ENCODE measurements at regions not wholly inside any gene's neighbourhood (a gene's known extent, or its start where the extent isn't known, plus 50 kb on each side); places are given as distances from the start of the nearest gene placed in this dataset.

DNA sequence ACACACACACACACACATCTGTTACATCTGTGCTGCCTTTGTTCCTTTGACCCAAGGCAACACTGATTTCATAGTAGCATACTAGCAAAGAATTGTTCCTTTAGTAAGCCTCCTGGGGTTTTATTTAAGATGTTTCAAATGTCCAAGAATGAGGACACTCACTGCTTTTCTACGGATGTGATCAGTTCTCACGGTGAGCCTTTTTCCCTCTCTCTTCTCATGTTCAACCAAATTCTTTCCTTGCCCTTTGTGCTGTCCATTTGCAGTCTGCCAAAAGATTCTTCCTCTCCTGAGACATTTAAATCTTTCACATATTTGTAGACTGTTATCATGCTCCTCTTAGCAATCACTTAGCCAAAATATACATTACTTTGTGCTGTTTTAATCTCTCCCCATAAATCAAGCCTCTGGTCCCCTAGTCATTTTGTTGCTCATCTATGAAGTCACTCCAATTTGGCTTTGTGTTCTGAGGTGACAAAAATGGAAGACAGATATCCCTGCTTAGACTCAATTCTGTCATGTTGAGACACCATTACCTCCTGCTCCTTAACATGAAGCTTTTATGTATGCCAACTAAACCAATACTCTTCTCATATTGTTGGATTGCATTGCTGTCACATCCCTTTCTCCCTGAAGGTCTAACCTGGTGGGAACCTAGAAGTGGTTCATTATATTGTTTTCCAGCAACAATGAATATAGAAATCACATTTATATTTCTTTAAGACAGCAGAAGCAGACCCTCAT, 1605.3 kb upstream of the ACVR2A start:
- DNase-seq (no peak), ATAC-seq (no peak)
- peaks cover 6% of the 10 kb centered on the region for H3K9me3 Mint-ChIP-seq
- H3K27me3 Mint-ChIP-seq (ENCODE audit: low read depth): no peaks in the 10 kb centered on the region
- H3K36me3 Mint-ChIP-seq (ENCODE audit: insufficient read depth): no peaks in the 10 kb centered on the region
- H3K4me3 Mint-ChIP-seq: no peak overlapping the region
- H3K4me1 Mint-ChIP-seq (ENCODE audit: low read depth): no peaks in the 10 kb centered on the region

DNA sequence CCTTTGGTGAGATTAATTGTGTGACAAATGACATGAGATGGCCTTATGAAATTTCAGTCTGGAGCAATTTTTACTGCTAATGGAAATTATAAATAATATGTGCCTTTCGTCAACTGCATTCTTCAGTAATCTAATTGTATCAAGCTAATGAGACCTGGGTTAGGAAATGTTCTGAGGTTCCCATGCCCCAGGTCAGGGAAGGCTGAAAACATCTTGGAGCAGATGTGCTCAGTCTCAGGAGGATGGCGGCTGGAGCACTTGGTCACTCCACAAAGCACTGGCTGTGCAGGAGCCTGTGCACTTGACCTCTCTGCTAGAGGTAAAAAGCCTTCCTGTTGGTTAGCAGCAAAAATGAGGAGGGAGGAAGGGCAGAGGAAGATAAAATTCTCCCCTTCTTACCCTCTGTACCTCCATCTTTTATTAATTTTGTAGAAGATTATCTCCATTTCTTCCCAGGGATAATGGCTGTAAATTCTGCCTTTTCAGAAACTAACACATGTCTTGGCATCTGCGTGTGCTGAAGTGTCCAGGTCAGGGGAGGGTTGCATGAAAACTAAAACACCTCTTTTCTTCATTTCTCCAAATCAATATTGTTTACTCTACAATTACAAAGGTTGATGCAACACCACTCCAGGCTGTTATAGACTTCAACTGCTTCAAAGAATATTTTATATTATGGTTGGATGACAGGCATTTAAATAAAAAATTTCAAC, 1606.4 kb upstream of the ACVR2A start:
- no peaks in the 10 kb centered on the region for H3K27me3 Mint-ChIP-seq (ENCODE audit: low read depth)
- no peak overlapping the region for H3K4me3 Mint-ChIP-seq
- H3K9me3 Mint-ChIP-seq: peaks cover 6% of the 10 kb centered on the region
- H3K4me1 Mint-ChIP-seq (ENCODE audit: low read depth): no peaks in the 10 kb centered on the region
- no peaks in the 10 kb centered on the region for H3K36me3 Mint-ChIP-seq (ENCODE audit: insufficient read depth)
- no peak for ATAC-seq
- DNase-seq: no peak

DNA sequence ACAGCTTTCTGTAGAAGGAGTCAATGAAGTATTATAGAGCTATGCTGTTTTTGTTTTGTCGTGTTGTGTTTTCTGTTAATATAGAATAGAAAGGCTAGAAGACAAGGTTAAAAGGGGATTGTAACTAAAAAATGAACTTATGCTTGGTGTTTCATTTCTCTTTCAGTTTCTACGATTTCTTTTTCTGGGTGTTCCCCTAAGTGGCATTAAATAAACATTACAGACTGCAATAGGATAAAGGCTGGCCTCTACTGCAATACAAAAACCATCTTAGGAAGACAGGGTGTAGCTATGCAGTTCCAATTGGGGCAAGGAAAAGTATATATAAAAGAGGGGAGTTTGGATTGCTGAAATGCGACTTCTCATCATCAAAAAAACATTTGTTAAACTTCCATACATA, 1609.7 kb upstream of the ACVR2A start:
- H3K9me3 Mint-ChIP-seq: peaks cover 4% of the 10 kb centered on the region
- DNase-seq: no peak
- H3K4me3 Mint-ChIP-seq: no peak overlapping the region
- no peaks in the 10 kb centered on the region for H3K4me1 Mint-ChIP-seq (ENCODE audit: low read depth)
- no peaks in the 10 kb centered on the region for H3K36me3 Mint-ChIP-seq (ENCODE audit: insufficient read depth)
- no peak for ATAC-seq
- H3K27me3 Mint-ChIP-seq (ENCODE audit: low read depth): no peaks in the 10 kb centered on the region

DNA sequence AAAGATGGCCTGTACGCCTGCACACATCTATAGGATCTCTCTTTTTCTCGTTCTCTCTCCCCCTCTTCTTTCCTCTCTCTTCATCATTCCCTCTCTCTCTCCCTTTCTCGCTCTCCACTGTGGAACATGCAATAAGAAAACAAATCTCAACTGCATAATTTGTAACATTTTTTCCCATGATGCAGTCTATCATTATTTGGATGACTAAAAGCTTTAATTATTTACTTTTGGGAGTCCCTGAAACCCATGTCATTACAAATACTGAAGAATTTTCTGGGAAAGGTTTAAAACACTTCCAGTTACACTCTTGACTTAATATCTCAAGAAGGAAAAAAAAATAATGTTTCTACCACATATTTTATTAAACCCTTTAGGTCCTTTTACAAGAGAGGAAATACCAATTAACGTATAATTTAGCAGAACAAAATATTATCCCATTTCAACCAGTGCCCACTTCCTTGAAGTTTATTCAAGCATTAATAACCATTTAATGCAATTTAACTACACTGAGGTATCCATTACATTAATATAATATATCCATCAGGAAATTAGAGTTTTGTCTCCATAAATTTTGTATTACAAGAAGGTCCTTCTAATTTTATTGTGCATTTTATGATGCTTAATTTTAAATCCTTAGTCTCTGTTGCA, 1615.2 kb upstream of the ACVR2A start:
- no peaks in the 10 kb centered on the region for H3K36me3 Mint-ChIP-seq (ENCODE audit: insufficient read depth)
- ATAC-seq (no peak), DNase-seq (no peak)
- H3K4me3 Mint-ChIP-seq: no peak overlapping the region
- H3K27me3 Mint-ChIP-seq (ENCODE audit: low read depth): no peaks in the 10 kb centered on the region
- H3K9me3 Mint-ChIP-seq: peaks cover 10% of the 10 kb centered on the region
- no peaks in the 10 kb centered on the region for H3K4me1 Mint-ChIP-seq (ENCODE audit: low read depth)

DNA sequence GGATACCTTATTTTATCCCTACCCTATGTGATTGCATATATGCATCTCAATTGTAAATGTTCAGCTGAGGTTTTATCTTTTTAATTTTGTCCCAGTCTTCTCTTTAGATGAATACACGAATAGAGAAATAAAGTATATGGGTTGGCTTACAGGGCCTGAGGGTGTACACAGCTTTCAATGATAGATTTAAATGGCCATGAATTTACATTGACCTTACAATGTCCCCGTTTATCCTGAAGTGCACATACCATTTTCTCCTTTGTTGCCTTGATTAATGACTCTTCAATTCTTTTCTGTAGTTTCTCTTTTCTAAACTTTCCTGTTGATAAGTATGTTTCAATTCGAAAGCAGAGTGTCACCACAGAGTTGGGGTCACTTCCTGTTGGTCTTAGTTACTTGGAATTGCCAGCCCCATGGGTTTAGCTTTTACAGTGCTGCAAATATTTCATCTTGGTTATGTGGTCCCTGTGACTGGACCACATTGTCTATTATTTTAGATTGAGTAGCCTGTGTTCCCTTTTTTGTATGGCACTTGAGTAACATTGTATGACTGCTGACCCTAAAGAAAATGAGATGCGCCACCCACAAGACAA, 1616.3 kb upstream of the ACVR2A start:
- Mint-ChIP-seq H3K4me1 (ENCODE audit: low read depth) (no peaks in the 10 kb centered on the region), H3K36me3 (ENCODE audit: insufficient read depth) (no peaks in the 10 kb centered on the region), H3K4me3 (no peak overlapping the region), H3K27me3 (ENCODE audit: low read depth) (no peaks in the 10 kb centered on the region), H3K9me3 (peaks cover 10% of the 10 kb centered on the region)
- DNase-seq (no peak), ATAC-seq (no peak)

DNA sequence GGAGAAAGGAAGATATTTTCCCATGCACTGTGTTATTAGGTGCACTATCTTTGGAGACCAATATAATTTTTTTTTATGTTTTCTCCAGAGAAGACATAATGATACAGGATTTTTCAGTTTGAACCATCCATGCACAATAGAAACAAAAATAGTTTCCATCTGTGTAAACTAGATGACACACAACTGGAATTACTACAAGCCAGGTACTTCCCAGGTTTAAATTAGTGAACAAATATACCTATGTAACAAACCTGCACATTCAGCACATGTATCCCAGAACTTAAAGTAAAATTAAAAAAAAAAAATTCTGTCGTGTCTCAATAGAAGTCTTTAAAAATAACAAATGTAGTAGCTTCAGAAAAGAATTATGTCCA, 1616.8 kb upstream of the ACVR2A start:
- Mint-ChIP-seq H3K4me3 (no peak overlapping the region), H3K9me3 (peaks cover 10% of the 10 kb centered on the region), H3K36me3 (ENCODE audit: insufficient read depth) (no peaks in the 10 kb centered on the region), H3K4me1 (ENCODE audit: low read depth) (no peaks in the 10 kb centered on the region), H3K27me3 (ENCODE audit: low read depth) (no peaks in the 10 kb centered on the region)
- DNase-seq: no peak
- no peak for ATAC-seq

DNA sequence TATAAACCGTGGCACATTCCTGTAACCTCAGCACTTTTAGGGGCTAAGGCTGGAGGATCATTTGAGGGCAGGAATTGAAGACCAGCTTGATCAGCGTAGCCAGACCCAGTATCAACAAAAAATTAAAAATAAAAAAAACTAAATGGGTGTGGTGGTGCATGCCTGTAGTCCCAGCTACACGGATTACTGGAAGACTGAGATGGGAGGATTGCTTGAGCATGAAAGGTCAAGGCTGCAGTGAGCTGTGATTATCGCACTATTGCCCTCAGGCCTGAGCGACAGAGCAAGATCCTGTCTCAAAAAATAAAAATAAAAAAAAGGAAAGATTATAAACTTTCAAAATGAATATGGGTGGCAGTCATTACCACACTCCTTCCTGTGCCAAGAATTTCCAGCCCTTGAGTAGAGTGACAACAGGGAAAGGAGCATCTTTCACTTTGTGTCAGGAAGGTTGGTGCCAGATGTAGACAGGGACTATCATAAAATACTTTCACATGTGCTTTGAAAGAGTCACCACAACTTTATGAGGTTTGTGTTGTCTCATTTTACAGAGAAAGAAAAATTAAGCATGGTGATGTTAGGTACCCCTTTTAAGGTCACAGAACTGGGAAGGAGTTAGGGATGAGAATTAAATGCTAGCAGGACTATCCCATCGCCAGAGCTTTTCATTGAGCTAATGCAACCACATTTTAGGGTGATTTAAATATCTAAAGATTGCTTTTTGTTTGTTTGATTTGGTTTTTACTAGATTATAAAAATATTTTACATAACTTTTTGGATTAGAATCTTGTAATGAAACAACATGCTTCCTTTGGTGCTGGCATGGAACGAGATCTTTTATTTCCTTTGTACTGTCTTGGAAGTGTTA, 1617.4 kb upstream of the ACVR2A start:
- Mint-ChIP-seq H3K4me3 (no peak overlapping the region), H3K36me3 (ENCODE audit: insufficient read depth) (no peaks in the 10 kb centered on the region), H3K27me3 (ENCODE audit: low read depth) (no peaks in the 10 kb centered on the region), H3K9me3 (peaks cover 10% of the 10 kb centered on the region), H3K4me1 (ENCODE audit: low read depth) (no peaks in the 10 kb centered on the region)
- DNase-seq (no peak), ATAC-seq (no peak)

DNA sequence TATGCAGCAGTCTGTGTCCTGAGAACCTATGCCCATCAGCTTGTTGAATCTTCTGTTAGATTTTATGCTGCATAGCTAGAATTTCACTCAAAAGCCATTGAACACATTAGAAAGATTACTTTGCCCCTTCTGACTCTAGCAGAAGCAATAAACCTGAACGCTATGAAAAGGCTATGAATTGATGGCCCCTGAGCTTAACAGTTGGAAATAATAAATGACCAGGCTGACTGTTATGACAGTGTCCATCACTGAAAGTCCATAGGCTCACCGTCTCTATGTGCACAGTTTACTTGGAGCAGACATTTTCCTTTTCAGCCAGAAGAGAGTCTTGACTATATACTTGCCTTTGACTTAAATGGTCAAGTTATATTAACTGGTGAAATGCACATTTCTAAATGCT, 1618.8 kb upstream of the ACVR2A start:
- H3K4me1 Mint-ChIP-seq (ENCODE audit: low read depth): no peaks in the 10 kb centered on the region
- peaks cover 10% of the 10 kb centered on the region for H3K9me3 Mint-ChIP-seq
- H3K4me3 Mint-ChIP-seq: no peak overlapping the region
- DNase-seq (no peak), ATAC-seq (no peak)
- H3K36me3 Mint-ChIP-seq (ENCODE audit: insufficient read depth): no peaks in the 10 kb centered on the region
- no peaks in the 10 kb centered on the region for H3K27me3 Mint-ChIP-seq (ENCODE audit: low read depth)

DNA sequence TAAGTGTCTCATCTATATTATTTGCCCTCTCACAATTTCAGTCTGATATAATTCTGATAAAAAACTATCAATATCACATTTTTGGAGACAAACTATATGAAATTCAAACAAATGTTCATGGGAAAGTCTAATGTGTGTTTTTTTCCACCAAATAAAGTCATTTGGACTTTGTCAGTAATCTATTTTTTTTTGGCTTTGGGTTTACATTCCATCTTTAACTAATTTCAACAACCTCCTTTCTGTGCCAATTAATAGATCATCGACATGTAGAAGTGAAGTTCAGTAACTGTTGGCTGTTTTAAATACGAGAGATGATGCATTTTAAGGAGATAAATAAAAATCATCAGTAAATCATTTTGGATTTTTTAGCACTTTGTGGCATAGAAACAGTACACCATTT, 1623.0 kb upstream of the ACVR2A start:
- H3K9me3 Mint-ChIP-seq: peaks cover 7% of the 10 kb centered on the region
- H3K36me3 Mint-ChIP-seq (ENCODE audit: insufficient read depth): no peaks in the 10 kb centered on the region
- no peak for DNase-seq
- no peak for ATAC-seq
- H3K4me3 Mint-ChIP-seq: no peak overlapping the region
- H3K27me3 Mint-ChIP-seq (ENCODE audit: low read depth): no peaks in the 10 kb centered on the region
- H3K4me1 Mint-ChIP-seq (ENCODE audit: low read depth): no peaks in the 10 kb centered on the region

DNA sequence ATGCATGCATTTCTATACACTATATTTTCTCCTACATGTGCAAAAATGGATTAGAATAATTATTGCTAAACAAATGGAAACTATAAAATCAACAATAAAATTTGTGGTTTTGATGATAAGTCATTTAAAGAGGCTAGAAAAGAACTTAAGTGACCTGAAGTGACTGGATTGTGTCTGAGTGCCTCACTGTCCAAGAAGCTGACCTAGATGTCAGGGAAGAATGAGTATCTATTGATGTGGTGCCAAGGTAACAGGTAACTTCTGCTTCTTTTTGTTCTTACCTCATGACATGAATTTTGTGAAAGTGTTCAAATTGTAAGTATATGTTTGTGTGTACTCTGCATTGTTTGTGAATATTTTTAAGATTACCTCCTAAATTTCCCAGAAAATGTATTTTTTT, 1623.9 kb upstream of the ACVR2A start:
- H3K4me3 Mint-ChIP-seq: no peak overlapping the region
- DNase-seq: no peak
- no peaks in the 10 kb centered on the region for H3K36me3 Mint-ChIP-seq (ENCODE audit: insufficient read depth)
- no peak for ATAC-seq
- no peaks in the 10 kb centered on the region for H3K4me1 Mint-ChIP-seq (ENCODE audit: low read depth)
- no peaks in the 10 kb centered on the region for H3K27me3 Mint-ChIP-seq (ENCODE audit: low read depth)
- H3K9me3 Mint-ChIP-seq: peaks cover 11% of the 10 kb centered on the region

DNA sequence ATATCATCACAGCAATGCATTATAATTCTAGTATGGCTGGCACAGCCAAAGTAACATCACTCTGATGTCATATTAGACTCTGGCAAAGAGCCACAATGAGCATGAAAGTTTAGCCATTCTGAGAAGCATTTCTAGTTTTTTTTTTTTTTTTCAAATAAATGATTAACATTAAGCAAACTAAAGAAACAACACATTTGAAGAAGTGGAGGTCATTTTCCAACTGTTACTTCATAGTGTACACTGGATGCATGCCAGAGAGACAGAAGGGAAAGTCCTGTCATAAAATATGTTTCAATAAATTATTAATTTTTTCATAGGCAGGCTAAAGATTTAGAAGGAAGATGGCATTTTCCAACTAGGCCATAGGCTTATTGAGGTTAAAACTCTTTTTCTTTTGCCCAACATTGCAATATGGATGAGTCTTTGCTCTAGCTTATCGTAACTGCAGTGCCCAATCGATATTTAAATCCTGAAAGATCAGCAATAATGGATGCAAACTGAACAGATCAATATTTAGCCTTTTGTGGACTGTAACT, 1630.4 kb upstream of the ACVR2A start:
- ATAC-seq: no peak
- Mint-ChIP-seq H3K4me1 (ENCODE audit: low read depth) (no peaks in the 10 kb centered on the region), H3K9me3 (peaks cover 18% of the 10 kb centered on the region), H3K27me3 (ENCODE audit: low read depth) (no peaks in the 10 kb centered on the region), H3K4me3 (no peak overlapping the region), H3K36me3 (ENCODE audit: insufficient read depth) (no peaks in the 10 kb centered on the region)
- no peak for DNase-seq

DNA sequence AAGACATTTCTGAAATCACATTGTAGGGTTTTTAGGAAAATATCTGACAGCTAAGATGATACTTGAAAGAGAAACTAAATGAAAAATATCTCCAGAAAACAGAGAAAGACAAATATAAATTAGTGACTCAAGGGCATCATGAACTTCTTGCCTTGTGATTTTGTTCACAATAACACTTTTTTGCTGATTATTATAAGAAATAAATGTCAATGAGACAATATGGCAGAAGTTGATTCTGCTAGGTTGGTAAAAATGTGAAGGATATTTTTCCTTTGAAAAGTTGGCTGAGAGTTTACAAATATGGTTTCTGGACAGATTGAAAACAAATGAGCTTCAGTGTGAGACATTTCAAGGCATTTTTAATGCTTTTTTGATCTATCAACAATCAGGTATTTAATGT, 1631.2 kb upstream of the ACVR2A start:
- Mint-ChIP-seq H3K27me3 (ENCODE audit: low read depth) (no peaks in the 10 kb centered on the region), H3K9me3 (peaks cover 18% of the 10 kb centered on the region), H3K4me1 (ENCODE audit: low read depth) (no peaks in the 10 kb centered on the region), H3K4me3 (no peak overlapping the region), H3K36me3 (ENCODE audit: insufficient read depth) (no peaks in the 10 kb centered on the region)
- no peak for DNase-seq
- ATAC-seq: no peak

DNA sequence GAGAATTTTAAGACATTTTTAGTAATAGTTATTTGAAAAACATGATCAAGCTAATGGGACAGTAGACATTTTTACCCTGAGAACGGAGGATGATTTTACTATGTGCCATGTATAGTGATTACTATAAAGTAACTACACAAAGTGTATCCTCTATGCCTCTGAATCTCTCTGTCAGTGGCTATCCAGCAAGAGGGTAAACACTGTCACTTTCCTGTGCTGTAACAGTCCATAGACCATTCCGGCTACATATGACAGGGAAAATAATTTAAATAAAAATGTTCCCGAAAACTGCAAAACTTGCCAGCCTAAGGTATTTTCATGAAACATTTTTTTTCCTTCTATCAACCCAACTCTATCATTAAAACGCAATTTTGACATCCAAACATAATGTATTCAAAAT, 1632.2 kb upstream of the ACVR2A start:
- no peak for DNase-seq
- no peaks in the 10 kb centered on the region for H3K27me3 Mint-ChIP-seq (ENCODE audit: low read depth)
- peaks cover 18% of the 10 kb centered on the region for H3K9me3 Mint-ChIP-seq
- H3K4me1 Mint-ChIP-seq (ENCODE audit: low read depth): no peaks in the 10 kb centered on the region
- no peaks in the 10 kb centered on the region for H3K36me3 Mint-ChIP-seq (ENCODE audit: insufficient read depth)
- H3K4me3 Mint-ChIP-seq: no peak overlapping the region
- ATAC-seq: no peak

DNA sequence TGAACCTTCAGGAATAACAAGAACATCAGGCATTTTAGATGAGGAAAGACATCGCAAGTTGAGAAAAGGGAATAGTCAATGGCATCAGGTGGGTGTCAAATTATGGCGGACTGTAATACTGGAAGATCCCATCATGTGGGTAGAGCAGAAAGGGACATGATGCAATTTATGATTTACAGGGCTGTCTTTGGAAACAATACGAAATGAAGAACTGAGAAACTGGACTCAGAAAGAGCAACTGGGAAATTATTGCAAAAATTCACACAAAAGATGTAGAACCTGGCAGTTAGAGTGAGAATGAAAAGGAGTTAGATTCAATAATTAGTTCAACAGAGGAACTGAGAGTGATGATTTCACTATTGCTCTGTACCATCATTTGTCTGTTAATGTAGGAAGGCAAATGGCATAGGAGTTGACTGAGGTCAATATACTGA, 1635.0 kb upstream of the ACVR2A start:
- no peak for ATAC-seq
- Mint-ChIP-seq H3K36me3 (ENCODE audit: insufficient read depth) (no peaks in the 10 kb centered on the region), H3K9me3 (peaks cover 9% of the 10 kb centered on the region), H3K27me3 (ENCODE audit: low read depth) (no peaks in the 10 kb centered on the region), H3K4me3 (no peak overlapping the region), H3K4me1 (ENCODE audit: low read depth) (no peaks in the 10 kb centered on the region)
- DNase-seq: no peak
